ENCODE measurements at regions not wholly inside any gene's neighbourhood (a gene's known extent, or its start where the extent isn't known, plus 50 kb on each side); places are given as distances from the start of the nearest gene placed in this dataset.

DNA sequence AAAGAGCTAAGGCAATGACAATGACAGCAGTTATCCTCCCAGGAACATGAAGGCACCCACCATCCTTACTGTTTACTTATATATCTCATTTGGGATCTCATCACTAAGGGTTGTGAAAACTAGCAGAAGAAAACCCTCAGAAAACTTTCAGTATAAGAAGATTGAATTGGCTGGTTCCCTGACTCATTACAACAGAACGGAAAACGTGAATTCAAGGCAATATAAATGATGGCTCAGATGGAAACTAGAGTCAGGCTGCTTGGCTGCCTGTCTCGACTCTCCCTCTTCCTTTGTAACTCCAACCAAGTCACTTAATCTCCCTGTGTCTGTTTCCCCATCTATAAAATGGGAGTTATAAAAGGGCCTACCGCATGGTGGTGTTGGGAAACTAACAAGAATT lies 387.1 kb upstream of the JARID2 start (continued):
- TF ChIP-seq, protein P1, sequence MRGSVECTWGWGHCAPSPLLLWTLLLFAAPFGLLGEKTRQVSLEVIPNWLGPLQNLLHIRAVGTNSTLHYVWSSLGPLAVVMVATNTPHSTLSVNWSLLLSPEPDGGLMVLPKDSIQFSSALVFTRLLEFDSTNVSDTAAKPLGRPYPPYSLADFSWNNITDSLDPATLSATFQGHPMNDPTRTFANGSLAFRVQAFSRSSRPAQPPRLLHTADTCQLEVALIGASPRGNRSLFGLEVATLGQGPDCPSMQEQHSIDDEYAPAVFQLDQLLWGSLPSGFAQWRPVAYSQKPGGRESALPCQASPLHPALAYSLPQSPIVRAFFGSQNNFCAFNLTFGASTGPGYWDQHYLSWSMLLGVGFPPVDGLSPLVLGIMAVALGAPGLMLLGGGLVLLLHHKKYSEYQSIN (CRISPR knock-in tag; IDR thresholded peaks at IDR 0.05; ENCODE audit: borderline replicate concordance): no peak
- TF ChIP-seq GPN1 (CRISPR knock-in tag; IDR thresholded peaks at IDR 0.05; ENCODE audit: borderline replicate concordance): no peak
- TF ChIP-seq SMAD1 (CRISPR knock-in tag; IDR thresholded peaks at IDR 0.05; ENCODE audit: borderline replicate concordance, low read depth): no peak
- no peak for TF ChIP-seq TBL1XR1 (IDR thresholded peaks at IDR 0.05; ENCODE audit: borderline replicate concordance, low read length, partially characterized antibody)
- no peak for TF ChIP-seq ZC3H4 (CRISPR knock-in tag; IDR thresholded peaks at IDR 0.05; ENCODE audit: borderline replicate concordance)
- no peak for TF ChIP-seq ZNF670 (CRISPR knock-in tag; IDR thresholded peaks at IDR 0.05; ENCODE audit: borderline replicate concordance)
- no peak for TF ChIP-seq MAFF (IDR thresholded peaks at IDR 0.05; ENCODE audit: low read depth, low read length)
- TF ChIP-seq ZNF720 (CRISPR knock-in tag; IDR thresholded peaks at IDR 0.05): no peak
- no peak for TF ChIP-seq KDM3A (CRISPR knock-in tag; IDR thresholded peaks at IDR 0.05; ENCODE audit: low read depth)
- TF ChIP-seq, protein P2, sequence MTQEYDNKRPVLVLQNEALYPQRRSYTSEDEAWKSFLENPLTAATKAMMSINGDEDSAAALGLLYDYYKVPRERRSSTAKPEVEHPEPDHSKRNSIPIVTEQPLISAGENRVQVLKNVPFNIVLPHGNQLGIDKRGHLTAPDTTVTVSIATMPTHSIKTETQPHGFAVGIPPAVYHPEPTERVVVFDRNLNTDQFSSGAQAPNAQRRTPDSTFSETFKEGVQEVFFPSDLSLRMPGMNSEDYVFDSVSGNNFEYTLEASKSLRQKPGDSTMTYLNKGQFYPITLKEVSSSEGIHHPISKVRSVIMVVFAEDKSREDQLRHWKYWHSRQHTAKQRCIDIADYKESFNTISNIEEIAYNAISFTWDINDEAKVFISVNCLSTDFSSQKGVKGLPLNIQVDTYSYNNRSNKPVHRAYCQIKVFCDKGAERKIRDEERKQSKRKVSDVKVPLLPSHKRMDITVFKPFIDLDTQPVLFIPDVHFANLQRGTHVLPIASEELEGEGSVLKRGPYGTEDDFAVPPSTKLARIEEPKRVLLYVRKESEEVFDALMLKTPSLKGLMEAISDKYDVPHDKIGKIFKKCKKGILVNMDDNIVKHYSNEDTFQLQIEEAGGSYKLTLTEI (CRISPR knock-in tag; conservative IDR thresholded peaks at IDR 0.05): no peak
- no peak for TF ChIP-seq ZNF788 (CRISPR knock-in tag; IDR thresholded peaks at IDR 0.05; ENCODE audit: borderline replicate concordance)
- TF ChIP-seq CHD2 (IDR thresholded peaks at IDR 0.05; ENCODE audit: low read depth, low read length): no peak
- TF ChIP-seq, protein P3, sequence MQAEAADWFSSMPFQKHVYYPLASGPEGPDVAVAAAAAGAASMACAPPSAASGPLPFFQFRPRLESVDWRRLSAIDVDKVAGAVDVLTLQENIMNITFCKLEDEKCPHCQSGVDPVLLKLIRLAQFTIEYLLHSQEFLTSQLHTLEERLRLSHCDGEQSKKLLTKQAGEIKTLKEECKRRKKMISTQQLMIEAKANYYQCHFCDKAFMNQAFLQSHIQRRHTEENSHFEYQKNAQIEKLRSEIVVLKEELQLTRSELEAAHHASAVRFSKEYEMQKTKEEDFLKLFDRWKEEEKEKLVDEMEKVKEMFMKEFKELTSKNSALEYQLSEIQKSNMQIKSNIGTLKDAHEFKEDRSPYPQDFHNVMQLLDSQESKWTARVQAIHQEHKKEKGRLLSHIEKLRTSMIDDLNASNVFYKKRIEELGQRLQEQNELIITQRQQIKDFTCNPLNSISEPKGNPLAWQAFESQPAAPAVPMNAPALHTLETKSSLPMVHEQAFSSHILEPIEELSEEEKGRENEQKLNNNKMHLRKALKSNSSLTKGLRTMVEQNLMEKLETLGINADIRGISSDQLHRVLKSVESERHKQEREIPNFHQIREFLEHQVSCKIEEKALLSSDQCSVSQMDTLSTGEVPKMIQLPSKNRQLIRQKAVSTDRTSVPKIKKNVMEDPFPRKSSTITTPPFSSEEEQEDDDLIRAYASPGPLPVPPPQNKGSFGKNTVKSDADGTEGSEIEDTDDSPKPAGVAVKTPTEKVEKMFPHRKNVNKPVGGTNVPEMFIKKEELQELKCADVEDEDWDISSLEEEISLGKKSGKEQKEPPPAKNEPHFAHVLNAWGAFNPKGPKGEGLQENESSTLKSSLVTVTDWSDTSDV (CRISPR knock-in tag; IDR thresholded peaks at IDR 0.05): no peak

Data from HepG2 (cell line).